Raji (cell line): ENCODE measurements at regions not wholly inside any gene's neighbourhood (a gene's known extent, or its start where the extent isn't known, plus 50 kb on each side); places are given as distances from the start of the nearest gene placed in this dataset.

ENCODE experiments used
- POLR2A ChIP-seq: IDR thresholded peaks from 2 replicates; pipeline ENCODE4 v1.6.1; 2011; ENCODE audit warnings: low read depth, low read length, control low read depth; ENCODE audit not compliant: insufficient read depth

DNA sequence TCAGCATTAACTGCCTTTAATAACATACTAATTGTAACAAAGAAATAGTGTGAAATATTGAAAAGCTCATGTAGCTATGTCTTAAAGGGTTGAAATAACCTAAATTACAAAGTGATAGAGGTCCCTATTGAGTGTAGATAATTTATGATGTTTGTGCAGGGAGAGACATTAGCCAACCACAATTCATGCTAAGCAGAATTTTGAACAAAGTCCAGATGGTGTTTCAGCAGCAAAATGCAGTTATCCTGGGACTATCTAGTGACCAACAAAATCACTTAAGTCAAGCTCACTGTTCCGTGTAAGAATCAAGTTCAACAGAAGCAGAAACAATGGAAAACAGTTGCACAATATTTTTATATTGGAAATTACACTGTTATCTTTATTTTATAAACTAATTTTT lies 218.5 kb downstream of the SIM1 start:
- TF ChIP-seq POLR2A = no peak

- no peak for TF ChIP-seq POLR2A
Observed at GRCh38 chr6:100240798-100241197, 223.9 kb downstream of the SIM1 start.

DNA sequence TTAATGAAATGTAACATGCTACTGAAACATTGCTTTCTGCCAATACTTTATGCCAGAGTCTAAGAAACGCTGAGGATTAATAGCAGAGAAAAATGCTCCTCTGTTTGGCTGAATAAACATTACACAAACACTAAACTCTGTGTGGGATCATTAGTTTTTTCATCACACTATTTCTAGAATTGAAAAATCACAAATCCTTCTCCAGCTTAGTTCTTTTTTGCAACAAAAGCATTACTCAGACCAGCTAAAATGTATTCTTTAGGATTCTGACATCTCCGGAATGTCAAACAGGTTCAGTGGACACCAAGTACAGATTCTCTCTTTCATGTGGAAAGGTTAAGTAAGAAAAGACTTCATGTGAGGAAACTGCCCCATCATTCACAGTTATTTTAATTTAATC lies 226.9 kb downstream of the SIM1 start:
- no peak for TF ChIP-seq POLR2A

DNA sequence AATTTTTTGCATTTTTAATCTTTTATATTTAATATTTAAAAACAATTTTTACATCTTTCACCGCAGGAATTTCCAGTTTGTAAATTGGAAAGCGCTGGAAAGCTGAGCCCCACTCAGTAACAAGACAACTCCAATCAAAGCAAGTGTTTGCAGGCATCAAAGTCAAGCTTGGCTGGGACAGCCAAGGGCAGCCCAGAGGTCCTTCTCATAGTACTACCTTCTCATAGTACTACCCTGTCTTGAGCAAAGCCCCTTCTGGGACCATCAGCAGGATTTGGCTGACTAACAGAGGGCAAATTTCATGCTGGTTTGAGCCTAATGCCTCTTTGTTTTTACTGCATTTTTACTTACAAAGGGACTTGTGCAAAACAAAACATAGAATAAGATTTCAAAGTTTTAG lies 228.3 kb downstream of the SIM1 start:
- TF ChIP-seq POLR2A = no peak

GRCh38 chr6:100235631-100236030 lies 229.1 kb downstream of the SIM1 start:
- no peak for TF ChIP-seq POLR2A

DNA sequence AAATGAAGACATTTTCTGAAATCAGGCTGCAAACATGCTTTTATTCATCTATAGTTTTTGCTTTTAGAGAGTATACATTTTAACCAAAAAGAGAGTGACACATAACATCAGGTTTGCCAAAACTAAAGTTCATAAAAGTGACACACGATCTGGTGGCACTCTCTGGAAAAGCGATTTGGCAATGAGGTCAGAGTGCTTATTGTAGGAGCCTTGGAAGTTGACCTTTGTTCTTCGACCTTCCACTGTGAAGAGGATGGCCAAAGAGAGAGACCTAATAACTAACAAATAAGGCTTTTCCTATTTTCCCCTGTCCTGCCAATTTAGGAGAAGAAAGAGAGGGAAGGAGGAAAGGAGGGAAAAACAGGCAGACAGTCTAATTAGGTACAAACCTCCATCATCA lies 230.1 kb downstream of the SIM1 start:
- no peak for TF ChIP-seq POLR2A

GRCh38 chr6:100232781-100233573 lies 231.7 kb downstream of the SIM1 start:
- no peak for TF ChIP-seq POLR2A

DNA sequence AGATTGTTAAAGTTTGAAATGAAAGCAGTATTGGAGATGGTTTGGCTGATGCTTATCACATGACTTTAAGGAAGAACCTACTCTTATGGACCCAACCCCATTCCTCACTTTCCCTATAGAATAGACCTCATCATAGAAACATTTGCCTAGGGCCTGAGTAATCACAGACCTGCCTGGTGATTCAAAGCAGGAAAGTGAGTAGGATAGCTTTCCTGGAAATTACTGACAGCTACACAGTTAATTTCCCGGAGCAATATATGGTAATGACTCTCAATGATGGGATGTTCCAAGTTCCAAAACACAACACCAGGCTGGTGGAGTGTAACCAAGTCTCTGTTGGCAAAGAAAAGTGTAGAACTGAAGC lies 233.8 kb downstream of the SIM1 start:
- TF ChIP-seq POLR2A = no peak

GRCh38 chr6:100230115-100230952 lies 234.4 kb downstream of the SIM1 start:
- no peak for TF ChIP-seq POLR2A

GRCh38 chr6:100229512-100229911 lies 235.2 kb downstream of the SIM1 start:
- no peak for TF ChIP-seq POLR2A

GRCh38 chr6:100228834-100229441 lies 234.9 kb upstream of the MCHR2 start:
- TF ChIP-seq POLR2A = peak; percentile 51; the same call in 1 of the 2 replicates

DNA sequence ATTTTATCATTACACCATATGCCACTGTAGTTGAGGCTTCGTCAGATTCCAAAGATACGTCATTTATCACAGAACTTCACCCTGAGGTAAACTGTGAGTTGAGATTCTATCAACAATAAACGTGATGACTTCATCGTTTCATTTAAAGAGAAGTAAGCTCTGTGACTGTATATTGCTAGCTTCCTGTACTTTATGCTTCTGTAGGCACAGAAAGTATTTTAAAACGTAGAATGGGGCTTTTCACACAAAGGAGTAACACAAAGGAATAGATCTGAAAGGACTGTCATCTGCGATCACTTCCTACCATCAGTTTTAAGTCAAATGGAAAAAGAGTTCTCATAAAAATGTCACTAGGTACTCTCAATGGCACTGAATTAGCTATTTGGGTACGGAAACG lies 234.4 kb upstream of the MCHR2 start:
- TF ChIP-seq POLR2A = no peak

- TF ChIP-seq POLR2A = no peak
Observed at GRCh38 chr6:100226811-100227210, 232.8 kb upstream of the MCHR2 start.

DNA sequence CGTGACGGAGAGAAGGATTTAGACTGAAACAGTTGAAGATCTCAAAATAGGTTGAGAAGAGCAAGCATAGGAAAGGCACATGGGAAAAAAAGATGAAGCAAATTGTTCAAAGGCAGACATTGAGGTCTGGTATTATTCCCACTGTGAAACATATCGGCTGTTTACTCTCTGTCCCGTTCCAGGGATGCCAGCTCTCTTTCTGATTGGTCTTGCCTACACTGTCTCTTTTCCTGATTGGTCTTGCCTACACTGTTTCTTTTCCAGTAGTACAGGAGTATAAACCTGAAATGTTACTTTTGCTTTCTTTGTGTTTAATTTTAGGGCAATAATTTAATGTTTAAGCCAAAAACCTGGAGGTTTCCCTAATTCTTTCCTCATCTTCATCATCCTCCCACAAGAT lies 226.5 kb upstream of the MCHR2 start:
- TF ChIP-seq POLR2A = no peak

- no peak for TF ChIP-seq POLR2A
Observed at GRCh38 chr6:100217225-100218012, 223.4 kb upstream of the MCHR2 start.
